ENCODE measurements at regions not wholly inside any gene's neighbourhood (a gene's known extent, or its start where the extent isn't known, plus 50 kb on each side); places are given as distances from the start of the nearest gene placed in this dataset.

DNA sequence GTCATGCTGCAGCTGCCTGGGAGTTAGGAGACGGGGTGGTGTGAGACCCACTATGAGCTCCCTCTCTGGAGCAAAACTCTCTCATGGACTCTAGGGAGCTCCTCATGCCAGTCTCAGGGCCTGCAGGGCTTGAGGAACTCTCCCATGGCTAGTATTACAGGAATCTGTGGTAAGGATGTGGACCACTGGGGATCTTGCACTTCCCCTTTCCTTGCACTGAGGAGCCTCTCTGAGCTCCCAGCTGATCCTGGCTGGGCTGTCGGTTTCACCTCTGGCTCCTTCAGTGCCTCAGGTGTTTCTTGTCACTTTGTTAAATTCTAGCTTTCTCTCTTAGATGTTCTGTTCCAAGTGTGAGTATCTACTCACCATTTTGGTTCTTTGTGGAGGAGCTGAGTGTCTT is 71.6 kb upstream of the IMMP2L start:
- ChIA-PET CTCF (ENCODE audit: low intra/inter-chr PET ratio) (no interaction called here), POLR2A (interaction anchor here (0.8 kb wide), 1 partner anchor 11 kb away, joined by 3 read pairs; no protein-coding TSS in a partner anchor)
- H3K4me2 ChIP-seq (ENCODE audit: insufficient read depth, low read length), result no peak overlapping the region
- TF ChIP-seq ZNF121 (CRISPR knock-in tag; conservative IDR thresholded peaks at IDR 0.05) (no peak), STAG1 (CRISPR knock-in tag; IDR thresholded peaks at IDR 0.05; ENCODE audit: borderline replicate concordance) (no peak), AFF1 (IDR thresholded peaks at IDR 0.05; ENCODE audit: low read depth in 1 of 2, partially characterized antibody in 2 of 2) (no peak), TRIM24 (IDR thresholded peaks at IDR 0.05) (no peak), DMBX1 (CRISPR knock-in tag; IDR thresholded peaks at IDR 0.05; ENCODE audit: borderline replicate concordance) (no peak), SPI1 (IDR thresholded peaks at IDR 0.05; ENCODE audit: borderline replicate concordance, low read depth, low read length) (peak; percentile 66), CC2D1A (IDR thresholded peaks at IDR 0.05) (no peak)
- TF ChIP-seq, protein P1, sequence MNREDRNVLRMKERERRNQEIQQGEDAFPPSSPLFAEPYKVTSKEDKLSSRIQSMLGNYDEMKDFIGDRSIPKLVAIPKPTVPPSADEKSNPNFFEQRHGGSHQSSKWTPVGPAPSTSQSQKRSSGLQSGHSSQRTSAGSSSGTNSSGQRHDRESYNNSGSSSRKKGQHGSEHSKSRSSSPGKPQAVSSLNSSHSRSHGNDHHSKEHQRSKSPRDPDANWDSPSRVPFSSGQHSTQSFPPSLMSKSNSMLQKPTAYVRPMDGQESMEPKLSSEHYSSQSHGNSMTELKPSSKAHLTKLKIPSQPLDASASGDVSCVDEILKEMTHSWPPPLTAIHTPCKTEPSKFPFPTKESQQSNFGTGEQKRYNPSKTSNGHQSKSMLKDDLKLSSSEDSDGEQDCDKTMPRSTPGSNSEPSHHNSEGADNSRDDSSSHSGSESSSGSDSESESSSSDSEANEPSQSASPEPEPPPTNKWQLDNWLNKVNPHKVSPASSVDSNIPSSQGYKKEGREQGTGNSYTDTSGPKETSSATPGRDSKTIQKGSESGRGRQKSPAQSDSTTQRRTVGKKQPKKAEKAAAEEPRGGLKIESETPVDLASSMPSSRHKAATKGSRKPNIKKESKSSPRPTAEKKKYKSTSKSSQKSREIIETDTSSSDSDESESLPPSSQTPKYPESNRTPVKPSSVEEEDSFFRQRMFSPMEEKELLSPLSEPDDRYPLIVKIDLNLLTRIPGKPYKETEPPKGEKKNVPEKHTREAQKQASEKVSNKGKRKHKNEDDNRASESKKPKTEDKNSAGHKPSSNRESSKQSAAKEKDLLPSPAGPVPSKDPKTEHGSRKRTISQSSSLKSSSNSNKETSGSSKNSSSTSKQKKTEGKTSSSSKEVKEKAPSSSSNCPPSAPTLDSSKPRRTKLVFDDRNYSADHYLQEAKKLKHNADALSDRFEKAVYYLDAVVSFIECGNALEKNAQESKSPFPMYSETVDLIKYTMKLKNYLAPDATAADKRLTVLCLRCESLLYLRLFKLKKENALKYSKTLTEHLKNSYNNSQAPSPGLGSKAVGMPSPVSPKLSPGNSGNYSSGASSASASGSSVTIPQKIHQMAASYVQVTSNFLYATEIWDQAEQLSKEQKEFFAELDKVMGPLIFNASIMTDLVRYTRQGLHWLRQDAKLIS (CRISPR knock-in tag; IDR thresholded peaks at IDR 0.05), result no peak
- 0% methylated on average over 2 of the region's 2 CpGs for WGBS (ENCODE audit: insufficient coverage, low coverage, missing lambda C conversion rate)
- FAIRE-seq, result no peak
- H2AFZ ChIP-seq (ENCODE audit: low read depth, low read length), result no peak overlapping the region
- H3K4me3 ChIP-seq, result no peak overlapping the region
- H3K9me1 ChIP-seq (ENCODE audit: control insufficient read depth, insufficient read depth, low read length), result no peaks in the 10 kb centered on the region
- H3K27me3 ChIP-seq (ENCODE audit: control insufficient read depth in 2 of 2, insufficient read depth in 2 of 2, low read length in 2 of 2), result peaks cover 0 to 5% of the 10 kb centered on the region in 2 experiments; a peak in 2 of 5 replicates
- no peaks in the 10 kb centered on the region for H3K9me3 ChIP-seq (replicated peaks; ENCODE audit: control insufficient read depth, insufficient read depth, low read depth, low read length)
- H3K9ac ChIP-seq (ENCODE audit: insufficient read depth in 1 of 2, low read depth in 2 of 2, low read length in 2 of 2), result no peak overlapping the region
- no peaks in the 10 kb centered on the region for H4K20me1 ChIP-seq (replicated peaks; ENCODE audit: control insufficient read depth, insufficient read depth, low read length)
- intact Hi-C loops (cut with micrococcal nuclease) (no loop called here), in situ Hi-C loops (cut with MboI) (no loop called here)
- no TSS peak for BruUV-seq (replicated peaks)
- ATAC-seq, result no peak; the same call in 2 of the 3 replicates
- DNase-seq (ENCODE audit: extremely low read depth in 1 of 4, low spot score in 3 of 4), result no peak
- no peaks in the 10 kb centered on the region for H3K4me1 ChIP-seq (replicated peaks in 1 of 2; ENCODE audit: control insufficient read depth in 2 of 2, insufficient read depth in 2 of 2, low read length in 2 of 2)
- H3K79me2 ChIP-seq (ENCODE audit: control insufficient read depth, insufficient read depth, low read length), result no peaks in the 10 kb centered on the region
- no peaks in the 10 kb centered on the region for H3K36me3 ChIP-seq (ENCODE audit: control insufficient read depth, insufficient read depth, low read length)
- H3K27ac ChIP-seq (ENCODE audit: extremely low read depth, low read depth, low read length), result no peak overlapping the region
